Activated CD4-positive, alpha-beta T cell treated with anti-CD3 and anti-CD28 coated beads, Interleukin-2, amount 50 U/mL, for 48 hours (primary cell): ENCODE measurements at regions not wholly inside any gene's neighbourhood (a gene's known extent, or its start where the extent isn't known, plus 50 kb on each side); places are given as distances from the start of the nearest gene placed in this dataset.

Experiments
- DNase-seq, 2 experiments: peaks; one replicate each; pipeline ENCODE4 v3.0.0-alpha.2; 2020

GRCh38 chr4:58188316-58188715 is 1078.1 kb upstream of the IGFBP7 start:
- DNase-seq, result no peak

GRCh38 chr4:58175024-58175423 is 1064.8 kb upstream of the IGFBP7 start:
- no peak for DNase-seq

- DNase-seq, result no peak
Observed at GRCh38 chr4:58166490-58166889, 1056.3 kb upstream of the IGFBP7 start.

GRCh38 chr4:58163156-58163555 is 1053.0 kb upstream of the IGFBP7 start:
- DNase-seq, result no peak

GRCh38 chr4:58149404-58150085 is 1039.4 kb upstream of the IGFBP7 start:
- DNase-seq, result no peak

- DNase-seq, result no peak
Observed at GRCh38 chr4:58144721-58145120, 1034.5 kb upstream of the IGFBP7 start.

GRCh38 chr4:58138786-58139668 is 1028.8 kb upstream of the IGFBP7 start:
- no peak for DNase-seq

- DNase-seq, result no peak
Observed at GRCh38 chr4:58136604-58137003, 1026.4 kb upstream of the IGFBP7 start.

GRCh38 chr4:58127680-58128079 is 1017.5 kb upstream of the IGFBP7 start:
- DNase-seq, result no peak

GRCh38 chr4:58119298-58119697 is 1009.1 kb upstream of the IGFBP7 start:
- DNase-seq, result no peak

GRCh38 chr4:58113126-58113525 is 1002.9 kb upstream of the IGFBP7 start:
- no peak for DNase-seq

- no peak for DNase-seq
Observed at GRCh38 chr4:58111818-58112217, 1001.6 kb upstream of the IGFBP7 start.

- DNase-seq, result no peak
Observed at GRCh38 chr4:58093352-58093751, 983.2 kb upstream of the IGFBP7 start.

GRCh38 chr4:58090539-58090938 is 980.4 kb upstream of the IGFBP7 start:
- no peak for DNase-seq

- no peak for DNase-seq
Observed at GRCh38 chr4:58081356-58081755, 971.2 kb upstream of the IGFBP7 start.

- no peak for DNase-seq
Observed at GRCh38 chr4:58075724-58076123, 965.5 kb upstream of the IGFBP7 start.

- no peak for DNase-seq
Observed at GRCh38 chr4:58074382-58074781, 964.2 kb upstream of the IGFBP7 start.

- DNase-seq, result no peak
Observed at GRCh38 chr4:58070726-58071125, 960.5 kb upstream of the IGFBP7 start.

- no peak for DNase-seq
Observed at GRCh38 chr4:58064653-58065052, 954.5 kb upstream of the IGFBP7 start.

GRCh38 chr4:58063404-58064160 is 953.4 kb upstream of the IGFBP7 start:
- no peak for DNase-seq

GRCh38 chr4:58061967-58062366 is 951.8 kb upstream of the IGFBP7 start:
- DNase-seq, result no peak

GRCh38 chr4:58050439-58050838 is 940.3 kb upstream of the IGFBP7 start:
- DNase-seq, result no peak

- no peak for DNase-seq
Observed at GRCh38 chr4:58048491-58048890, 938.3 kb upstream of the IGFBP7 start.

GRCh38 chr4:58042176-58042575 is 932.0 kb upstream of the IGFBP7 start:
- no peak for DNase-seq
